CD8-positive, alpha-beta memory T cell (primary cell): ENCODE measurements at regions not wholly inside any gene's neighbourhood (a gene's known extent, or its start where the extent isn't known, plus 50 kb on each side); places are given as distances from the start of the nearest gene placed in this dataset.

ENCODE experiments used
- CTCF ChIA-PET: fragments of 350-600 bp; sonication (Branson Sonifier 250); formaldehyde crosslinking; loops from one replicate; lab custom pipeline; 2021; ENCODE audit warnings: antibody characterized with exemption; lab: Charles Lee
- POLR2A ChIA-PET: fragments of 350-600 bp; sonication (Branson Sonifier 250); formaldehyde crosslinking; loops from one replicate; lab custom pipeline; 2021; ENCODE audit warnings: antibody characterized with exemption; lab: Charles Lee
- DNase-seq, 5 donors: peaks; one replicate each; pipeline versions ENCODE4 v3.0.0 to v3.0.0-alpha.2; 2020 to 2022; ENCODE audit warnings: mixed read lengths in 1 of 5
- H3K27ac ChIP-seq: one replicate; pipeline ENCODE4 v1.7.0; 2013; ENCODE audit warnings: low read depth, mild to moderate bottlenecking, low read length, moderate library complexity
- H3K27me3 ChIP-seq: 2 replicates; pipeline ENCODE4 v1.7.0; 2013; ENCODE audit warnings: low read length, mild to moderate bottlenecking; ENCODE audit not compliant: insufficient read depth, poor library complexity, severe bottlenecking
- H3K36me3 ChIP-seq: 2 replicates; pipeline ENCODE4 v1.7.0; 2013; ENCODE audit warnings: mild to moderate bottlenecking, low read length, moderate library complexity; ENCODE audit not compliant: insufficient read depth
- H3K4me1 ChIP-seq: 2 replicates; pipeline ENCODE4 v1.7.0; 2013; ENCODE audit warnings: mild to moderate bottlenecking, low read length, moderate library complexity; ENCODE audit not compliant: insufficient read depth
- H3K4me3 ChIP-seq: 2 replicates; pipeline ENCODE4 v1.7.0; 2013; ENCODE audit warnings: mild to moderate bottlenecking, low read length
- H3K9me3 ChIP-seq: 2 replicates; pipeline ENCODE4 v1.7.0; 2013; ENCODE audit warnings: mild to moderate bottlenecking, low read length
- H3K27ac Mint-ChIP-seq, 8 donors: one replicate each; pipeline ENCODE4 v1.8.0; 2020 to 2021; ENCODE audit warnings: mixed read lengths in 8 of 8, mild to moderate bottlenecking in 6 of 8, inconsistent platforms in 3 of 8, moderate library complexity in 3 of 8
- H3K27me3 Mint-ChIP-seq, 2 donors: one replicate each; pipeline ENCODE4 v1.8.0; 2020 to 2021; ENCODE audit warnings: mixed read lengths in 2 of 2, mild to moderate bottlenecking in 1 of 2, moderate library complexity in 1 of 2
- H3K36me3 Mint-ChIP-seq, 3 donors: one replicate each; pipeline ENCODE4 v1.8.0; 2020 to 2021; ENCODE audit warnings: mixed read lengths in 3 of 3, inconsistent platforms in 1 of 3, mild to moderate bottlenecking in 1 of 3
- H3K4me1 Mint-ChIP-seq, 3 donors: one replicate each; pipeline ENCODE4 v1.8.0; 2020 to 2021; ENCODE audit warnings: mixed read lengths in 3 of 3, inconsistent platforms in 1 of 3, mild to moderate bottlenecking in 1 of 3
- H3K4me3 Mint-ChIP-seq, 7 donors: one replicate each; pipeline ENCODE4 v1.8.0; 2020 to 2021; ENCODE audit warnings: mixed read lengths in 7 of 7, mild to moderate bottlenecking in 6 of 7, moderate library complexity in 4 of 7, inconsistent platforms in 2 of 7
- H3K9me3 Mint-ChIP-seq, 5 donors: one replicate each; pipeline ENCODE4 v1.8.0; 2020 to 2022; ENCODE audit warnings: mixed read lengths in 5 of 5, mild to moderate bottlenecking in 3 of 5, moderate library complexity in 2 of 5, inconsistent platforms in 1 of 5

GRCh38 chr13:79671420-79671819 lies 190.5 kb downstream of the NDFIP2 start:
- H3K36me3 ChIP-seq: no peaks in the 10 kb centered on the region
- Mint-ChIP-seq H3K9me3 (peaks cover 0 to 3% (median 0%) of the 10 kb centered on the region in 5 donors), H3K36me3 (no peaks in the 10 kb centered on the region), H3K4me1 (no peaks in the 10 kb centered on the region), H3K27me3 (peaks cover 4% of the 10 kb centered on the region in 2 donors), H3K27ac (no peak overlapping the region), H3K4me3 (no peak overlapping the region)
- no peaks in the 10 kb centered on the region for H3K4me1 ChIP-seq
- H3K4me3 ChIP-seq: no peak overlapping the region
- no peak for DNase-seq
- POLR2A ChIA-PET: no interaction called here
- no peak overlapping the region for H3K27ac ChIP-seq
- H3K27me3 ChIP-seq: no peaks in the 10 kb centered on the region
- no peaks in the 10 kb centered on the region for H3K9me3 ChIP-seq
- CTCF ChIA-PET: no interaction called here

GRCh38 chr13:79668201-79668752 lies 187.3 kb downstream of the NDFIP2 start:
- Histone ChIP-seq H3K27ac (no peak overlapping the region), H3K9me3 (no peaks in the 10 kb centered on the region), H3K36me3 (no peaks in the 10 kb centered on the region), H3K4me3 (no peak overlapping the region), H3K27me3 (no peaks in the 10 kb centered on the region), H3K4me1 (no peaks in the 10 kb centered on the region)
- ChIA-PET CTCF (no interaction called here), POLR2A (no interaction called here)
- Mint-ChIP-seq H3K9me3 (peaks cover 0 to 3% (median 0%) of the 10 kb centered on the region in 5 donors), H3K4me1 (no peaks in the 10 kb centered on the region), H3K27me3 (peaks cover 4 to 9% of the 10 kb centered on the region in 2 donors), H3K27ac (no peak overlapping the region), H3K4me3 (no peak overlapping the region), H3K36me3 (no peaks in the 10 kb centered on the region)
- no peak for DNase-seq

GRCh38 chr13:79667771-79668170 lies 186.8 kb downstream of the NDFIP2 start:
- Histone ChIP-seq H3K9me3 (no peaks in the 10 kb centered on the region), H3K4me3 (no peak overlapping the region), H3K27ac (no peak overlapping the region), H3K27me3 (no peaks in the 10 kb centered on the region), H3K36me3 (no peaks in the 10 kb centered on the region), H3K4me1 (no peaks in the 10 kb centered on the region)
- CTCF ChIA-PET: no interaction called here
- H3K4me3 Mint-ChIP-seq: no peak overlapping the region
- no peak overlapping the region for H3K27ac Mint-ChIP-seq
- POLR2A ChIA-PET: no interaction called here
- H3K36me3 Mint-ChIP-seq: no peaks in the 10 kb centered on the region
- no peak for DNase-seq
- H3K27me3 Mint-ChIP-seq: peaks cover 4 to 9% of the 10 kb centered on the region in 2 donors
- peaks cover 0 to 3% (median 0%) of the 10 kb centered on the region in 5 donors for H3K9me3 Mint-ChIP-seq
- H3K4me1 Mint-ChIP-seq: no peaks in the 10 kb centered on the region

GRCh38 chr13:79663977-79664636 lies 183.2 kb downstream of the NDFIP2 start:
- Histone ChIP-seq H3K36me3 (no peaks in the 10 kb centered on the region), H3K4me1 (no peaks in the 10 kb centered on the region), H3K27ac (no peak overlapping the region), H3K27me3 (no peaks in the 10 kb centered on the region), H3K9me3 (no peaks in the 10 kb centered on the region), H3K4me3 (no peak overlapping the region)
- H3K36me3 Mint-ChIP-seq: no peaks in the 10 kb centered on the region
- H3K4me1 Mint-ChIP-seq: no peaks in the 10 kb centered on the region
- H3K4me3 Mint-ChIP-seq: no peak overlapping the region
- ChIA-PET POLR2A (no interaction called here), CTCF (no interaction called here)
- H3K9me3 Mint-ChIP-seq: no peaks in the 10 kb centered on the region
- no peak overlapping the region for H3K27ac Mint-ChIP-seq
- no peak for DNase-seq
- peaks cover 0 to 13% of the 10 kb centered on the region in 2 donors for H3K27me3 Mint-ChIP-seq

GRCh38 chr13:79663435-79663834 lies 182.5 kb downstream of the NDFIP2 start:
- Histone ChIP-seq H3K27me3 (no peaks in the 10 kb centered on the region), H3K9me3 (no peaks in the 10 kb centered on the region), H3K36me3 (no peaks in the 10 kb centered on the region), H3K4me1 (no peaks in the 10 kb centered on the region), H3K27ac (no peak overlapping the region), H3K4me3 (no peak overlapping the region)
- Mint-ChIP-seq H3K27ac (no peak overlapping the region), H3K36me3 (no peaks in the 10 kb centered on the region), H3K27me3 (peaks cover 2 to 18% of the 10 kb centered on the region in 2 donors), H3K9me3 (no peaks in the 10 kb centered on the region), H3K4me3 (no peak overlapping the region), H3K4me1 (no peaks in the 10 kb centered on the region)
- ChIA-PET POLR2A (no interaction called here), CTCF (no interaction called here)
- DNase-seq: no peak

- no peaks in the 10 kb centered on the region for H3K4me1 ChIP-seq
- Mint-ChIP-seq H3K36me3 (no peaks in the 10 kb centered on the region), H3K4me1 (no peaks in the 10 kb centered on the region), H3K27ac (no peak overlapping the region), H3K9me3 (no peaks in the 10 kb centered on the region), H3K4me3 (no peak overlapping the region), H3K27me3 (peaks cover 2 to 16% of the 10 kb centered on the region in 2 donors)
- H3K36me3 ChIP-seq: no peaks in the 10 kb centered on the region
- H3K9me3 ChIP-seq: no peaks in the 10 kb centered on the region
- no peak for DNase-seq
- H3K27me3 ChIP-seq: no peaks in the 10 kb centered on the region
- H3K27ac ChIP-seq: no peak overlapping the region
- ChIA-PET CTCF (no interaction called here), POLR2A (no interaction called here)
- H3K4me3 ChIP-seq: no peak overlapping the region
Observed at GRCh38 chr13:79662882-79663281, 181.9 kb downstream of the NDFIP2 start.

- Mint-ChIP-seq H3K4me1 (no peaks in the 10 kb centered on the region), H3K4me3 (peak overlapping the region in 1 of 7 donors; percentile 1), H3K36me3 (no peaks in the 10 kb centered on the region), H3K27me3 (peaks cover 2 to 16% of the 10 kb centered on the region in 2 donors), H3K27ac (no peak overlapping the region), H3K9me3 (no peaks in the 10 kb centered on the region)
- H3K4me1 ChIP-seq: no peaks in the 10 kb centered on the region
- H3K9me3 ChIP-seq: no peaks in the 10 kb centered on the region
- DNase-seq: no peak
- POLR2A ChIA-PET: no interaction called here
- H3K36me3 ChIP-seq: no peaks in the 10 kb centered on the region
- H3K27me3 ChIP-seq: no peaks in the 10 kb centered on the region
- CTCF ChIA-PET: no interaction called here
- H3K4me3 ChIP-seq: no peak overlapping the region
- no peak overlapping the region for H3K27ac ChIP-seq
Observed at GRCh38 chr13:79660361-79660760, 179.4 kb downstream of the NDFIP2 start.

GRCh38 chr13:79659121-79659521 lies 178.2 kb downstream of the NDFIP2 start:
- Histone ChIP-seq H3K27ac (no peak overlapping the region), H3K4me3 (no peak overlapping the region), H3K4me1 (no peaks in the 10 kb centered on the region), H3K27me3 (no peaks in the 10 kb centered on the region), H3K36me3 (no peaks in the 10 kb centered on the region), H3K9me3 (no peaks in the 10 kb centered on the region)
- Mint-ChIP-seq H3K9me3 (no peaks in the 10 kb centered on the region), H3K27ac (no peak overlapping the region), H3K27me3 (peaks cover 2 to 16% of the 10 kb centered on the region in 2 donors), H3K4me1 (no peaks in the 10 kb centered on the region), H3K36me3 (no peaks in the 10 kb centered on the region), H3K4me3 (no peak overlapping the region)
- DNase-seq: no peak
- ChIA-PET CTCF (no interaction called here), POLR2A (no interaction called here)
